WTC11 (cell line): ENCODE measurements at regions not wholly inside any gene's neighbourhood (a gene's known extent, or its start where the extent isn't known, plus 50 kb on each side); places are given as distances from the start of the nearest gene placed in this dataset.

Source experiments
- ATAC-seq: fragments of 200-7000 bp; cut with Tn5 transposase; 2 replicates; pipeline ENCODE4 v1.10.0; 2021; ENCODE audit warnings: mild to moderate bottlenecking, moderate library complexity
- CTCF ChIA-PET: fragments of 300-600 bp; sonication (Branson Sonifier 250); formaldehyde crosslinking; loops from one replicate; lab custom pipeline; 2021; ENCODE audit warnings: antibody characterized with exemption; lab: Charles Lee
- POLR2A ChIA-PET: fragments of 350-600 bp; sonication (Branson Sonifier 250); formaldehyde crosslinking; loops from one replicate; lab custom pipeline; 2021; ENCODE audit warnings: antibody characterized with exemption; lab: Charles Lee
- DNase-seq: peaks from one replicate; pipeline ENCODE4 v3.0.0; 2021; ENCODE audit warnings: low spot score
- H3K27ac Mint-ChIP-seq: 2 replicates; pipeline ENCODE4 v1.8.0; 2021; ENCODE audit warnings: mixed read lengths
- H3K27me3 Mint-ChIP-seq: 2 replicates; pipeline ENCODE4 v1.8.0; 2021; ENCODE audit warnings: low read depth, mild to moderate bottlenecking, moderate library complexity, mixed read lengths
- H3K36me3 Mint-ChIP-seq: 2 replicates; pipeline ENCODE4 v1.8.0; 2021; ENCODE audit warnings: mixed read lengths
- H3K4me1 Mint-ChIP-seq: 2 replicates; pipeline ENCODE4 v1.8.0; 2022; ENCODE audit warnings: mixed read lengths
- H3K4me3 Mint-ChIP-seq: 2 replicates; pipeline ENCODE4 v1.8.0; 2021; ENCODE audit warnings: mild to moderate bottlenecking, moderate library complexity, mixed read lengths
- H3K9me3 Mint-ChIP-seq: 2 replicates; pipeline ENCODE4 v1.8.0; 2021; ENCODE audit warnings: mixed read lengths
- AR ChIP-seq: fragments of 250-450 bp; sonication (Bioruptor Pico); IDR thresholded peaks from 2 replicates; pipeline ENCODE4 v1.9.0; 2021; ENCODE audit warnings: mild to moderate bottlenecking
- ATF1 ChIP-seq: sonication (generic); formaldehyde crosslinking; IDR thresholded peaks from 2 replicates; pipeline ENCODE4 v1.8.1; 2023; ENCODE audit warnings: mild to moderate bottlenecking, moderate library complexity, missing genetic modification reagents
- ATF6 ChIP-seq: sonication (generic); formaldehyde crosslinking; IDR thresholded peaks from 2 replicates; pipeline ENCODE4 v1.8.1; 2023; ENCODE audit warnings: mild to moderate bottlenecking, missing genetic modification reagents
- CREM ChIP-seq: sonication (generic); formaldehyde crosslinking; IDR thresholded peaks from 2 replicates; pipeline ENCODE4 v1.8.1; 2022; ENCODE audit warnings: mild to moderate bottlenecking, missing genetic modification reagents, moderate library complexity
- E2F5 ChIP-seq: sonication (generic); formaldehyde crosslinking; IDR thresholded peaks from 2 replicates; pipeline ENCODE4 v1.8.1; 2022; ENCODE audit warnings: mild to moderate bottlenecking, moderate library complexity, missing genetic modification reagents
- ERG ChIP-seq: fragments of 250-450 bp; sonication (Bioruptor Pico); IDR thresholded peaks from 2 replicates; pipeline ENCODE4 v1.8.0; 2021; ENCODE audit warnings: mild to moderate bottlenecking
- GRHL2 ChIP-seq: fragments of 250-450 bp; sonication (Bioruptor Pico); IDR thresholded peaks from 2 replicates; pipeline ENCODE4 v1.8.0; 2022; ENCODE audit warnings: mild to moderate bottlenecking, moderate library complexity; ENCODE audit not compliant: insufficient replicate concordance, severe bottlenecking
- GTF2I ChIP-seq: fragments of 250-450 bp; sonication (Bioruptor Pico); conservative IDR thresholded peaks from 2 replicates; pipeline ENCODE4 v1.4.0; 2021; ENCODE audit warnings: mild to moderate bottlenecking
- JAZF1 ChIP-seq: fragments of 250-450 bp; sonication (Bioruptor Pico); IDR thresholded peaks from 2 replicates; pipeline ENCODE4 v1.9.0; 2021; ENCODE audit warnings: moderate library complexity, mild to moderate bottlenecking, inconsistent platforms
- KAT7 ChIP-seq: sonication (generic); formaldehyde crosslinking; IDR thresholded peaks from 2 replicates; pipeline ENCODE4 v1.8.1; 2023; ENCODE audit warnings: missing genetic modification reagents, mild to moderate bottlenecking, borderline replicate concordance
- NR1H2 ChIP-seq: sonication (generic); formaldehyde crosslinking; IDR thresholded peaks from 2 replicates; pipeline ENCODE4 v1.9.0; 2021; ENCODE audit warnings: mild to moderate bottlenecking, moderate library complexity, missing genetic modification reagents
- NR2C2 ChIP-seq: sonication (generic); formaldehyde crosslinking; IDR thresholded peaks from 2 replicates; pipeline ENCODE4 v1.8.0; 2022; ENCODE audit warnings: mild to moderate bottlenecking, missing genetic modification reagents
- SMAD4 ChIP-seq: sonication (generic); formaldehyde crosslinking; IDR thresholded peaks from 2 replicates; pipeline ENCODE4 v1.8.0; 2022; ENCODE audit warnings: mild to moderate bottlenecking, missing genetic modification reagents
- ZBTB43 ChIP-seq: sonication (generic); formaldehyde crosslinking; IDR thresholded peaks from 2 replicates; pipeline ENCODE4 v1.8.1; 2023; ENCODE audit warnings: mild to moderate bottlenecking, missing genetic modification reagents
- ZNF121 ChIP-seq: sonication (generic); formaldehyde crosslinking; IDR thresholded peaks from 2 replicates; pipeline ENCODE4 v1.8.0; 2023; ENCODE audit warnings: missing genetic modification reagents
- ZNF317 ChIP-seq: sonication (generic); formaldehyde crosslinking; IDR thresholded peaks from 2 replicates; pipeline ENCODE4 v1.8.1; 2023; ENCODE audit warnings: low read depth, mild to moderate bottlenecking, moderate library complexity, missing genetic modification reagents, borderline replicate concordance
- ZNF396 ChIP-seq: fragments of 250-450 bp; sonication (Bioruptor Pico); IDR thresholded peaks from 2 replicates; pipeline ENCODE4 v1.8.0; 2021; ENCODE audit warnings: mild to moderate bottlenecking, moderate library complexity, borderline replicate concordance
- ZNF423 ChIP-seq: fragments of 250-450 bp; sonication (Bioruptor Pico); IDR thresholded peaks from 2 replicates; pipeline ENCODE4 v2.1.2; 2022; ENCODE audit warnings: mild to moderate bottlenecking, moderate library complexity
- ZNF512 ChIP-seq: sonication (generic); formaldehyde crosslinking; IDR thresholded peaks from 2 replicates; pipeline ENCODE4 v1.8.1; 2022; ENCODE audit warnings: missing genetic modification reagents, borderline replicate concordance
- ZNF532 ChIP-seq: fragments of 250-450 bp; sonication (Bioruptor Pico); IDR thresholded peaks from 2 replicates; pipeline ENCODE4 v1.9.0; 2021; ENCODE audit warnings: mild to moderate bottlenecking, borderline replicate concordance

- ATAC-seq (no peak), DNase-seq (no peak)
- Mint-ChIP-seq H3K4me3 (no peak overlapping the region), H3K9me3 (peaks cover 54% of the 10 kb centered on the region), H3K27ac (no peak overlapping the region), H3K27me3 (no peaks in the 10 kb centered on the region; the same call in 1 of the 2 replicates), H3K36me3 (peaks cover 12% of the 10 kb centered on the region), H3K4me1 (peaks cover under 1% of the 10 kb centered on the region; the same call in 1 of the 2 replicates)
- POLR2A ChIA-PET = no interaction called here
- no peak for TF ChIP-seq CREM
- no peak for TF ChIP-seq SMAD4 (CRISPR knock-in tag)
- no peak for TF ChIP-seq E2F5 (CRISPR knock-in tag)
- TF ChIP-seq JAZF1 (CRISPR knock-in tag) = no peak
- no peak for TF ChIP-seq ZNF317 (CRISPR knock-in tag)
- no peak for TF ChIP-seq GTF2I (CRISPR knock-in tag)
- no peak for TF ChIP-seq NR1H2 (CRISPR knock-in tag)
- TF ChIP-seq ERG (CRISPR knock-in tag) = no peak
- no peak for TF ChIP-seq ZBTB43 (CRISPR knock-in tag)
- no peak for TF ChIP-seq KAT7 (CRISPR knock-in tag)
- no peak for TF ChIP-seq GRHL2 (CRISPR knock-in tag)
- TF ChIP-seq ATF1 = no peak
- TF ChIP-seq NR2C2 (CRISPR knock-in tag) = no peak
- no peak for TF ChIP-seq AR (CRISPR knock-in tag)
- TF ChIP-seq ZNF512 (CRISPR knock-in tag) = no peak
- CTCF ChIA-PET = interaction anchor here (0.6 kb wide), 1 partner anchor 29 kb away, joined by 3 read pairs; no protein-coding TSS in a partner anchor
Observed at GRCh38 chr2:168375195-168375798, 80.8 kb upstream of the CERS6 start.

- DNase-seq = no peak
- peaks cover 43% of the 10 kb centered on the region for H3K9me3 Mint-ChIP-seq
- ChIA-PET CTCF (no interaction called here), POLR2A (no interaction called here)
- no peak for ATAC-seq
- peaks cover 10% of the 10 kb centered on the region for H3K4me1 Mint-ChIP-seq
- no peak overlapping the region for H3K4me3 Mint-ChIP-seq
- H3K36me3 Mint-ChIP-seq = peaks cover 7% of the 10 kb centered on the region; the same call in 1 of the 2 replicates
- no peak overlapping the region for H3K27ac Mint-ChIP-seq
- no peaks in the 10 kb centered on the region; the same call in 1 of the 2 replicates for H3K27me3 Mint-ChIP-seq
- no peak for TF ChIP-seq ZNF532
- no peak for TF ChIP-seq ZNF121 (CRISPR knock-in tag)
- TF ChIP-seq GTF2I (CRISPR knock-in tag) = no peak
- no peak for TF ChIP-seq ZNF423 (CRISPR knock-in tag)
- TF ChIP-seq ZNF396 (CRISPR knock-in tag) = no peak
- TF ChIP-seq ATF6 (CRISPR knock-in tag) = no peak
Observed at GRCh38 chr2:168378960-168379669, 77.0 kb upstream of the CERS6 start.
